ENCODE measurements at regions not wholly inside any gene's neighbourhood (a gene's known extent, or its start where the extent isn't known, plus 50 kb on each side); places are given as distances from the start of the nearest gene placed in this dataset.

DNA sequence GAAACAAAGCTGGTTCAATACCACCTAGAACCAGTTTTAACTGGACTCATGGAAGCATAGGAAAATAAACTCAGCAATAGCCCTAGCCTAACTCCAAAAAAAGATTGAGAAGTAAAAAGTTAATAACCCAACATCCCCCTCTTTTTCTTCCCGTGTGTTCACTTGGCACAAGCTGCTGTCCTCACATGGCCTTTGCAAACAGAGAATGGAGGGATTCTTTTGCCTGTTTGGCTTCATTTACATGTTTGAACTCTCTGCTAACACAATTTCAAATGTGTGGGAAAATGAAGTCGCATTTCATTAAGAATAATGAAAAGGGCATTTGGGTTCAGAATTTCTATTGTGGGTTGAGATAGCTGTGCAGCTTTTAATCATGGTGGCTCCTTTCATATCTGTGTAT, 589.2 kb upstream of the LRRTM1 start:
- TF ChIP-seq, protein P1, sequence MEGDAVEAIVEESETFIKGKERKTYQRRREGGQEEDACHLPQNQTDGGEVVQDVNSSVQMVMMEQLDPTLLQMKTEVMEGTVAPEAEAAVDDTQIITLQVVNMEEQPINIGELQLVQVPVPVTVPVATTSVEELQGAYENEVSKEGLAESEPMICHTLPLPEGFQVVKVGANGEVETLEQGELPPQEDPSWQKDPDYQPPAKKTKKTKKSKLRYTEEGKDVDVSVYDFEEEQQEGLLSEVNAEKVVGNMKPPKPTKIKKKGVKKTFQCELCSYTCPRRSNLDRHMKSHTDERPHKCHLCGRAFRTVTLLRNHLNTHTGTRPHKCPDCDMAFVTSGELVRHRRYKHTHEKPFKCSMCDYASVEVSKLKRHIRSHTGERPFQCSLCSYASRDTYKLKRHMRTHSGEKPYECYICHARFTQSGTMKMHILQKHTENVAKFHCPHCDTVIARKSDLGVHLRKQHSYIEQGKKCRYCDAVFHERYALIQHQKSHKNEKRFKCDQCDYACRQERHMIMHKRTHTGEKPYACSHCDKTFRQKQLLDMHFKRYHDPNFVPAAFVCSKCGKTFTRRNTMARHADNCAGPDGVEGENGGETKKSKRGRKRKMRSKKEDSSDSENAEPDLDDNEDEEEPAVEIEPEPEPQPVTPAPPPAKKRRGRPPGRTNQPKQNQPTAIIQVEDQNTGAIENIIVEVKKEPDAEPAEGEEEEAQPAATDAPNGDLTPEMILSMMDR (IDR thresholded peaks at IDR 0.05; ENCODE audit: low read length): no peak
- no peak for TF ChIP-seq EZH2 (IDR thresholded peaks at IDR 0.05; ENCODE audit: borderline replicate concordance, low read length)
